B cell (primary cell): ENCODE measurements at regions not wholly inside any gene's neighbourhood (a gene's known extent, or its start where the extent isn't known, plus 50 kb on each side); places are given as distances from the start of the nearest gene placed in this dataset.

ENCODE experiments used
- ATAC-seq: fragments of 200-7000 bp; cut with Tn5 transposase; one replicate; pipeline ENCODE4 v1.10.0; 2021; ENCODE audit warnings: low read depth, mild to moderate bottlenecking, moderate number of reproducible peaks, moderate library complexity
- CTCF ChIA-PET: fragments of 350-600 bp; sonication (Branson Sonifier 250); formaldehyde crosslinking; loops from one replicate; lab custom pipeline; 2021; ENCODE audit warnings: antibody characterized with exemption, inconsistent platforms; lab: Charles Lee
- POLR2A ChIA-PET: fragments of 350-600 bp; sonication (Branson Sonifier 250); formaldehyde crosslinking; loops from one replicate; lab custom pipeline; 2021; ENCODE audit warnings: antibody characterized with exemption; lab: Charles Lee
- DNase-seq: peaks from one replicate; pipeline ENCODE4 v3.0.0; 2013
- H2AFZ ChIP-seq: 2 replicates; pipeline ENCODE4 v1.6.1; 2012; ENCODE audit warnings: mild to moderate bottlenecking, low read depth, low read length; ENCODE audit not compliant: insufficient read depth, poor library complexity, severe bottlenecking
- H3K27ac ChIP-seq, 2 donors: 1 replicate in 1 of 2; 2 replicates in 1 of 2; pipeline ENCODE4 v1.5.1; 2012 to 2013; ENCODE audit warnings: low read length in 2 of 2, mild to moderate bottlenecking in 2 of 2, moderate library complexity in 1 of 2
- H3K27me3 ChIP-seq, 4 experiments: fragments of 200-600 bp in 1 of 4; sonication (generic) in 1 of 4; replicated peaks in 1 of 4; 1 replicate in 2 of 4; 2 replicates in 2 of 4; pipeline versions ENCODE4 v1.6.1 to v1.7.0; 2013 to 2016; ENCODE audit warnings: low read length in 3 of 4, mild to moderate bottlenecking in 2 of 4, mixed read lengths in 1 of 4, moderate library complexity in 1 of 4; ENCODE audit not compliant: insufficient read depth in 4 of 4, control insufficient read depth in 3 of 4; ENCODE audit errors: control extremely low read depth in 1 of 4
- H3K36me3 ChIP-seq, 2 experiments: replicated peaks in 1 of 2; 1 replicate in 1 of 2; 2 replicates in 1 of 2; pipeline versions ENCODE4 v1.6.1 to v1.7.1; 2013; ENCODE audit warnings: low read length in 1 of 2; ENCODE audit not compliant: insufficient read depth in 2 of 2, control insufficient read depth in 1 of 2; ENCODE audit errors: control extremely low read depth in 1 of 2, extremely low read depth in 1 of 2
- H3K4me1 ChIP-seq, 2 donors: fragments of 200-600 bp in 1 of 2; sonication (generic) in 1 of 2; 1 replicate in 1 of 2; 2 replicates in 1 of 2; pipeline versions ENCODE4 v1.5.1 to v1.6.1; 2013 to 2017; ENCODE audit warnings: low read length in 2 of 2; ENCODE audit not compliant: control insufficient read depth in 2 of 2, insufficient read depth in 2 of 2
- H3K4me2 ChIP-seq: replicated peaks from 2 replicates; pipeline ENCODE3; 2012; ENCODE audit warnings: mild to moderate bottlenecking, low read depth, low read length; ENCODE audit not compliant: poor library complexity, severe bottlenecking
- H3K4me3 ChIP-seq, 5 experiments: fragments of 200-600 bp in 1 of 5; sonication (generic) in 1 of 5; 1 replicate in 3 of 5; 2 replicates in 2 of 5; pipeline versions ENCODE4 v1.5.1 to v1.7.0; 2011 to 2016; ENCODE audit warnings: low read length in 4 of 5, mild to moderate bottlenecking in 4 of 5, low read depth in 2 of 5, control low read depth in 1 of 5, moderate library complexity in 1 of 5; ENCODE audit not compliant: insufficient read depth in 1 of 5; ENCODE audit errors: control extremely low read depth in 1 of 5, extremely low read depth in 1 of 5
- H3K79me2 ChIP-seq: fragments of 200-600 bp; sonication (generic); one replicate; pipeline ENCODE4 v1.6.0; 2016; ENCODE audit warnings: low read length; ENCODE audit not compliant: control insufficient read depth, insufficient read depth
- H3K9ac ChIP-seq: fragments of 200-600 bp; sonication (generic); 2 replicates; pipeline ENCODE4 v1.6.1; 2017; ENCODE audit warnings: mild to moderate bottlenecking, low read length, moderate library complexity
- H3K9me3 ChIP-seq, 3 donors: one replicate each; pipeline versions ENCODE4 v1.6.1 to v1.7.1; 2013; ENCODE audit warnings: low read length in 2 of 3; ENCODE audit not compliant: control insufficient read depth in 2 of 3, insufficient read depth in 1 of 3; ENCODE audit errors: control extremely low read depth in 1 of 3
- H4K20me1 ChIP-seq: 2 replicates; pipeline ENCODE4 v1.6.0; 2012; ENCODE audit warnings: mild to moderate bottlenecking, low read length; ENCODE audit not compliant: insufficient read depth, control insufficient read depth, poor library complexity, severe bottlenecking
- H3K27ac Mint-ChIP-seq: one replicate; pipeline ENCODE4 v1.8.0; 2021; ENCODE audit warnings: mixed read lengths
- H3K27me3 Mint-ChIP-seq: one replicate; pipeline ENCODE4 v1.8.0; 2021; ENCODE audit warnings: mixed read lengths
- H3K4me1 Mint-ChIP-seq: one replicate; pipeline ENCODE4 v1.8.0; 2021; ENCODE audit warnings: mixed read lengths
- H3K4me3 Mint-ChIP-seq: one replicate; pipeline ENCODE4 v1.8.0; 2021; ENCODE audit warnings: mixed read lengths
- H3K9me3 Mint-ChIP-seq: one replicate; pipeline ENCODE4 v1.8.0; 2022; ENCODE audit warnings: mixed read lengths; ENCODE audit not compliant: insufficient read depth
- EZH2 ChIP-seq: IDR thresholded peaks from 2 replicates; pipeline ENCODE4 v1.6.1; 2012; ENCODE audit warnings: borderline replicate concordance, low read depth, mild to moderate bottlenecking, moderate library complexity, low read length; ENCODE audit not compliant: insufficient read depth, poor library complexity, severe bottlenecking
- WGBS: methylation state at CpG from one replicate; pipeline ENCODE4 v1.1.5; 2013; ENCODE audit warnings: missing lambda C conversion rate; ENCODE audit not compliant: insufficient coverage; 5-methylcytosine and 5-hydroxymethylcytosine counted together
- intact Hi-C: fragments of 100-400 bp; cut with micrococcal nuclease; formaldehyde crosslinking; loops from one replicate; pipeline ENCODE4 v1.10.0; 2022
- TF ChIP-seq, protein P1 (sequence below): fragments of 200-600 bp; IDR thresholded peaks from one replicate; pipeline ENCODE4 v1.8.0; 2022; ENCODE audit warnings: antibody characterized with exemption, mild to moderate bottlenecking

DNA sequence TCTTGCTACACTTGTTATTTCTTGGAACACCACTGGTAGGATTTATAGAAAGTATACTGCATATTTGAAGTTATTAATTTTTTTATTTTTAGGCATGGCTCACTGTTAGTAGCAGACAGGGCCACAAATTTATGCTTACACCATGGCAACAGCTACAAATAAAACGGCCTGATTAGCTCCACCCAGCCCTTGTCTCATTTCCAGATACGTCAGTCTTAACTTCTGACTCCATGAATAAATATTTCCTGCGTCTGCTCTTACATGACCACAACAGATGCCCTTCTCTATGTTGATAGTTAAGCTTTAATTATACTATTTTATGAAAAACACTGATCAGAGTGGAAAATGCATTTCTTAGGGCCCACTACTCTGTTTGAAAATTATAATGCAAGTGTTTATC, 62.3 kb upstream of the CPOX start:
- intact Hi-C loops: no loop called here
- Histone ChIP-seq H3K36me3 (no peaks in the 10 kb centered on the region), H2AFZ (no peak overlapping the region), H3K9ac (no peak overlapping the region), H3K9me3 (no peaks in the 10 kb centered on the region), H3K27ac (no peak overlapping the region), H4K20me1 (no peaks in the 10 kb centered on the region), H3K27me3 (peaks cover 0 to 3% (median 0%) of the 10 kb centered on the region in 4 experiments), H3K4me1 (no peaks in the 10 kb centered on the region), H3K79me2 (no peaks in the 10 kb centered on the region), H3K4me2 (no peak overlapping the region), H3K4me3 (no peak overlapping the region)
- DNase-seq (no peak), ATAC-seq (no peak)
- peaks cover 5% of the 10 kb centered on the region for H3K4me1 Mint-ChIP-seq
- CTCF ChIA-PET: no interaction called here
- WGBS: 80% methylated on average over 1 of the region's 3 CpGs
- POLR2A ChIA-PET: no interaction called here
- H3K9me3 Mint-ChIP-seq: no peaks in the 10 kb centered on the region
- TF ChIP-seq, protein P1, sequence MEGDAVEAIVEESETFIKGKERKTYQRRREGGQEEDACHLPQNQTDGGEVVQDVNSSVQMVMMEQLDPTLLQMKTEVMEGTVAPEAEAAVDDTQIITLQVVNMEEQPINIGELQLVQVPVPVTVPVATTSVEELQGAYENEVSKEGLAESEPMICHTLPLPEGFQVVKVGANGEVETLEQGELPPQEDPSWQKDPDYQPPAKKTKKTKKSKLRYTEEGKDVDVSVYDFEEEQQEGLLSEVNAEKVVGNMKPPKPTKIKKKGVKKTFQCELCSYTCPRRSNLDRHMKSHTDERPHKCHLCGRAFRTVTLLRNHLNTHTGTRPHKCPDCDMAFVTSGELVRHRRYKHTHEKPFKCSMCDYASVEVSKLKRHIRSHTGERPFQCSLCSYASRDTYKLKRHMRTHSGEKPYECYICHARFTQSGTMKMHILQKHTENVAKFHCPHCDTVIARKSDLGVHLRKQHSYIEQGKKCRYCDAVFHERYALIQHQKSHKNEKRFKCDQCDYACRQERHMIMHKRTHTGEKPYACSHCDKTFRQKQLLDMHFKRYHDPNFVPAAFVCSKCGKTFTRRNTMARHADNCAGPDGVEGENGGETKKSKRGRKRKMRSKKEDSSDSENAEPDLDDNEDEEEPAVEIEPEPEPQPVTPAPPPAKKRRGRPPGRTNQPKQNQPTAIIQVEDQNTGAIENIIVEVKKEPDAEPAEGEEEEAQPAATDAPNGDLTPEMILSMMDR: no peak
- no peak for TF ChIP-seq EZH2
- peaks cover 18% of the 10 kb centered on the region for H3K27me3 Mint-ChIP-seq
- no peak overlapping the region for H3K4me3 Mint-ChIP-seq
- H3K27ac Mint-ChIP-seq: no peak overlapping the region

DNA sequence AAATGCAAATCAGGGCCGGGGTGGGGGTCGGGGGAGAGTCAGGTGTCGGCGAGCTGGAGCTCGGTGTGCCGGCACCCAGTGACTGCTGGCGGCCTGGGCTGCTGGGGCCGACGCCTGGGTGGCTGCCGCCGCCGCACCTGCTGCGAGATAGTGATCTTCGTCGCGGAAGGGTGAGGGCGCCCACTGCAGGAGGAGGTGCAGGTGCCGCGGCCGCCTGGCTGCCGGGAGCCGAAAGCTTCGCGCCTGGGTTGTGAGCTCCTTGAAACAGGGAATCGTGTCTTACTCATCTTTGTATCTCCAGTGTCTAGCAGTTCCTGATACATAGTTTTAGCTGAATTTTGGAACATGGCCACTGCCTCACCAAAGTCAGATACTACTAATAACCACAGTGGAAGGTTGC, 64.0 kb upstream of the CPOX start:
- TF ChIP-seq, protein P1: no peak
- TF ChIP-seq EZH2: no peak
- no peak overlapping the region for H3K27ac Mint-ChIP-seq
- no peaks in the 10 kb centered on the region for H3K4me1 ChIP-seq
- WGBS: 30% methylated on average over 25 of the region's 25 CpGs
- no peaks in the 10 kb centered on the region for H3K9me3 Mint-ChIP-seq
- H3K27ac ChIP-seq: no peak overlapping the region
- peak overlapping the region; percentile 22 for H3K4me2 ChIP-seq
- no peaks in the 10 kb centered on the region for H3K36me3 ChIP-seq
- peaks cover 5% of the 10 kb centered on the region for H3K4me1 Mint-ChIP-seq
- H2AFZ ChIP-seq: peak overlapping the region; percentile 22
- no peak overlapping the region for H3K4me3 Mint-ChIP-seq
- CTCF ChIA-PET: interaction anchor here (0.6 to 1.4 kb wide), 3 partner anchors 11 to 1478 kb away, joined by 3 to 4 read pairs (median 3); partner anchors contain the start of gene CPOX
- DNase-seq: peak; percentile 10
- intact Hi-C loops: no loop called here
- H3K9me3 ChIP-seq: no peaks in the 10 kb centered on the region
- POLR2A ChIA-PET: no interaction called here
- no peak overlapping the region for H3K9ac ChIP-seq
- peaks cover 15% of the 10 kb centered on the region for H3K27me3 Mint-ChIP-seq
- H4K20me1 ChIP-seq: no peaks in the 10 kb centered on the region
- no peak for ATAC-seq
- H3K79me2 ChIP-seq: no peaks in the 10 kb centered on the region
- H3K4me3 ChIP-seq: no peak overlapping the region
- H3K27me3 ChIP-seq: peaks cover 0 to 3% (median 0%) of the 10 kb centered on the region in 4 experiments
